ENCODE measurements at regions not wholly inside any gene's neighbourhood (a gene's known extent, or its start where the extent isn't known, plus 50 kb on each side); places are given as distances from the start of the nearest gene placed in this dataset.

GRCh38 chr2:238582159-238582558 is 155.4 kb downstream of the ASB1 start:
- intact Hi-C loops (cut with DNase I; ENCODE audit: low total_unique reads), result no loop called here
- Histone ChIP-seq H3K36me3 (no peaks in the 10 kb centered on the region), H3K9me3 (no peaks in the 10 kb centered on the region), H3K4me3 (no peak overlapping the region), H3K27ac (no peak overlapping the region), H3K27me3 (no peaks in the 10 kb centered on the region), H3K4me1 (no peaks in the 10 kb centered on the region)
- TF ChIP-seq POLR2A (IDR thresholded peaks at IDR 0.05), result no peak
- TF ChIP-seq, protein P1, sequence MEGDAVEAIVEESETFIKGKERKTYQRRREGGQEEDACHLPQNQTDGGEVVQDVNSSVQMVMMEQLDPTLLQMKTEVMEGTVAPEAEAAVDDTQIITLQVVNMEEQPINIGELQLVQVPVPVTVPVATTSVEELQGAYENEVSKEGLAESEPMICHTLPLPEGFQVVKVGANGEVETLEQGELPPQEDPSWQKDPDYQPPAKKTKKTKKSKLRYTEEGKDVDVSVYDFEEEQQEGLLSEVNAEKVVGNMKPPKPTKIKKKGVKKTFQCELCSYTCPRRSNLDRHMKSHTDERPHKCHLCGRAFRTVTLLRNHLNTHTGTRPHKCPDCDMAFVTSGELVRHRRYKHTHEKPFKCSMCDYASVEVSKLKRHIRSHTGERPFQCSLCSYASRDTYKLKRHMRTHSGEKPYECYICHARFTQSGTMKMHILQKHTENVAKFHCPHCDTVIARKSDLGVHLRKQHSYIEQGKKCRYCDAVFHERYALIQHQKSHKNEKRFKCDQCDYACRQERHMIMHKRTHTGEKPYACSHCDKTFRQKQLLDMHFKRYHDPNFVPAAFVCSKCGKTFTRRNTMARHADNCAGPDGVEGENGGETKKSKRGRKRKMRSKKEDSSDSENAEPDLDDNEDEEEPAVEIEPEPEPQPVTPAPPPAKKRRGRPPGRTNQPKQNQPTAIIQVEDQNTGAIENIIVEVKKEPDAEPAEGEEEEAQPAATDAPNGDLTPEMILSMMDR (IDR thresholded peaks at IDR 0.05), result no peak
- DNase-seq, result no peak

DNA sequence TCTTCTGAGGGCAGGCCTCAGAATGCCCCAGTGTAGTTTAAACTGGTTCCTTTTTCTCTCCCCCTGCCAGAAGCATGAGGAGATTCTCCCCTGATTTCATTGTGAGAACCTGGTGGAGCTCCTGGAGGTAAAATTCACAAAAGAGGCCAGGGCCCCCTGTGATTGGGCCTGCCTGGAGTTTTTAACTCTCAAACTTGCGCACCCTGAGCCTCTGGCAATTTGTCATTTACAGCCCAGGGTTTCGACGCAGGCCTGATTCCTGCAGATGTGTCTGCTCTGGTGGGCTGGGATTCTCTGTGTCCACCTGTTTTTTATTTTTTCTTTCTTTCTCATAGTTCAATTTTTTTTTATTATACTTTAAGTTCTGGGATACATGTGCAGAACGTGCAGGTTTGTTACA is 157.9 kb downstream of the ASB1 start:
- TF ChIP-seq POLR2A (IDR thresholded peaks at IDR 0.05), result no peak
- TF ChIP-seq, protein P1 (IDR thresholded peaks at IDR 0.05), result no peak
- DNase-seq, result no peak
- intact Hi-C loops (cut with DNase I; ENCODE audit: low total_unique reads), result no loop called here
- no peaks in the 10 kb centered on the region for H3K27me3 ChIP-seq
- no peak overlapping the region for H3K27ac ChIP-seq
- H3K9me3 ChIP-seq, result no peaks in the 10 kb centered on the region
- no peaks in the 10 kb centered on the region for H3K4me1 ChIP-seq
- H3K4me3 ChIP-seq, result no peak overlapping the region
- no peaks in the 10 kb centered on the region for H3K36me3 ChIP-seq

GRCh38 chr2:238585836-238586821 is 159.4 kb downstream of the ASB1 start:
- H3K4me1 ChIP-seq, result no peaks in the 10 kb centered on the region
- no peak for TF ChIP-seq POLR2A (IDR thresholded peaks at IDR 0.05)
- TF ChIP-seq, protein P1 (IDR thresholded peaks at IDR 0.05), result no peak
- H3K27me3 ChIP-seq, result no peaks in the 10 kb centered on the region
- H3K36me3 ChIP-seq, result no peaks in the 10 kb centered on the region
- H3K9me3 ChIP-seq, result no peaks in the 10 kb centered on the region
- intact Hi-C loops (cut with DNase I; ENCODE audit: low total_unique reads), result no loop called here
- no peak overlapping the region for H3K4me3 ChIP-seq
- H3K27ac ChIP-seq, result no peak overlapping the region
- DNase-seq, result no peak

GRCh38 chr2:238586931-238587775 is 160.4 kb downstream of the ASB1 start:
- Histone ChIP-seq H3K9me3 (no peaks in the 10 kb centered on the region), H3K4me1 (no peaks in the 10 kb centered on the region), H3K27ac (no peak overlapping the region), H3K27me3 (no peaks in the 10 kb centered on the region), H3K36me3 (no peaks in the 10 kb centered on the region), H3K4me3 (no peak overlapping the region)
- intact Hi-C loops (cut with DNase I; ENCODE audit: low total_unique reads), result no loop called here
- no peak for TF ChIP-seq POLR2A (IDR thresholded peaks at IDR 0.05)
- TF ChIP-seq, protein P1 (IDR thresholded peaks at IDR 0.05), result no peak
- no peak for DNase-seq

All from uterus (tissue), 3 donors.